ENCODE measurements at regions not wholly inside any gene's neighbourhood (a gene's known extent, or its start where the extent isn't known, plus 50 kb on each side); places are given as distances from the start of the nearest gene placed in this dataset.

GRCh38 chr6:43942616-43943015 lies 172.6 kb downstream of the VEGFA start:
- intact Hi-C loops (cut with micrococcal nuclease; ENCODE audit: unreplicated experiment), result no loop called here
- BruUV-seq (replicated peaks), result no TSS peak
- Histone ChIP-seq H3K4me2 (no peak overlapping the region), H3K36me3 (ENCODE audit: low read depth) (no peaks in the 10 kb centered on the region), H4K20me1 (ENCODE audit: insufficient read depth) (no peaks in the 10 kb centered on the region), H3K79me2 (ENCODE audit: low read depth) (no peaks in the 10 kb centered on the region), H3F3A (ENCODE audit: insufficient read depth, low read depth) (no peaks in the 10 kb centered on the region), H3K27me3 (ENCODE audit: insufficient read depth, low read depth) (no peaks in the 10 kb centered on the region), H3K9me3 (ENCODE audit: insufficient read depth, low read depth) (peaks cover 8% of the 10 kb centered on the region; the same call in 1 of the 2 replicates), H3K4me3 (no peak overlapping the region), H2AFZ (no peak overlapping the region), H3K4me1 (replicated peaks; ENCODE audit: insufficient read depth) (peaks cover 25% of the 10 kb centered on the region), H3K27ac (no peak overlapping the region), H3K9me2 (ENCODE audit: insufficient read depth) (no peaks in the 10 kb centered on the region)
- DNase-seq, result no peak
- ChIA-PET POLR2A (ENCODE audit: unreplicated experiment) (interaction anchor here (0.6 kb wide), 1 partner anchor 313 kb away, joined by 3 read pairs; no protein-coding TSS in a partner anchor), CTCF (no interaction called here)
- no peak for TF ChIP-seq EZH2 (IDR thresholded peaks at IDR 0.05; ENCODE audit: low read depth)
- TF ChIP-seq CTCF (conservative IDR thresholded peaks at IDR 0.05), result no peak

- Histone ChIP-seq H4K20me1 (ENCODE audit: insufficient read depth) (no peaks in the 10 kb centered on the region), H3K4me1 (replicated peaks; ENCODE audit: insufficient read depth) (peaks cover 25% of the 10 kb centered on the region), H2AFZ (no peak overlapping the region), H3K4me3 (no peak overlapping the region), H3K27me3 (ENCODE audit: insufficient read depth, low read depth) (no peaks in the 10 kb centered on the region), H3F3A (ENCODE audit: insufficient read depth, low read depth) (no peaks in the 10 kb centered on the region), H3K27ac (no peak overlapping the region), H3K36me3 (ENCODE audit: low read depth) (no peaks in the 10 kb centered on the region), H3K79me2 (ENCODE audit: low read depth) (no peaks in the 10 kb centered on the region), H3K4me2 (no peak overlapping the region), H3K9me3 (ENCODE audit: insufficient read depth, low read depth) (peaks cover 8% of the 10 kb centered on the region; the same call in 1 of the 2 replicates), H3K9me2 (ENCODE audit: insufficient read depth) (no peaks in the 10 kb centered on the region)
- ChIA-PET POLR2A (ENCODE audit: unreplicated experiment) (no interaction called here), CTCF (no interaction called here)
- no peak for TF ChIP-seq CTCF (conservative IDR thresholded peaks at IDR 0.05)
- TF ChIP-seq EZH2 (IDR thresholded peaks at IDR 0.05; ENCODE audit: low read depth), result no peak
- intact Hi-C loops (cut with micrococcal nuclease; ENCODE audit: unreplicated experiment), result no loop called here
- no TSS peak for BruUV-seq (replicated peaks)
- no peak for DNase-seq
These were observed 172.0 kb downstream of the VEGFA start for GRCh38 chr6:43942011-43942442.

- Histone ChIP-seq H3K4me1 (replicated peaks; ENCODE audit: insufficient read depth) (peaks cover 25% of the 10 kb centered on the region), H4K20me1 (ENCODE audit: insufficient read depth) (no peaks in the 10 kb centered on the region), H3K9me3 (ENCODE audit: insufficient read depth, low read depth) (peaks cover 8% of the 10 kb centered on the region; the same call in 1 of the 2 replicates), H3K36me3 (ENCODE audit: low read depth) (no peaks in the 10 kb centered on the region), H3K4me2 (no peak overlapping the region), H3F3A (ENCODE audit: insufficient read depth, low read depth) (no peaks in the 10 kb centered on the region), H3K9me2 (ENCODE audit: insufficient read depth) (no peaks in the 10 kb centered on the region), H2AFZ (no peak overlapping the region), H3K4me3 (no peak overlapping the region), H3K79me2 (ENCODE audit: low read depth) (no peaks in the 10 kb centered on the region), H3K27ac (no peak overlapping the region), H3K27me3 (ENCODE audit: insufficient read depth, low read depth) (no peaks in the 10 kb centered on the region)
- POLR2A ChIA-PET (ENCODE audit: unreplicated experiment), result no interaction called here
- CTCF ChIA-PET, result no interaction called here
- DNase-seq, result no peak
- intact Hi-C loops (cut with micrococcal nuclease; ENCODE audit: unreplicated experiment), result no loop called here
- BruUV-seq (replicated peaks), result no TSS peak
- TF ChIP-seq EZH2 (IDR thresholded peaks at IDR 0.05; ENCODE audit: low read depth) (no peak), CTCF (conservative IDR thresholded peaks at IDR 0.05) (no peak)
These were observed 171.2 kb downstream of the VEGFA start for GRCh38 chr6:43941174-43941573.

All from PC-9 (cell line).